Mammary epithelial cell (primary cell): ENCODE measurements at regions not wholly inside any gene's neighbourhood (a gene's known extent, or its start where the extent isn't known, plus 50 kb on each side); places are given as distances from the start of the nearest gene placed in this dataset.

Source experiments
- EZH2 ChIP-seq: IDR thresholded peaks from 2 replicates; pipeline ENCODE4 v1.6.1; 2012; ENCODE audit warnings: low read length, inconsistent platforms, borderline replicate concordance
- TF ChIP-seq, protein P1 (sequence below), 2 donors: IDR thresholded peaks in 1 of 2; conservative IDR thresholded peaks in 1 of 2; 2 replicates each; pipeline ENCODE4 v1.5.1; 2011 to 2012; ENCODE audit warnings: inconsistent platforms in 2 of 2, low read length in 2 of 2, mild to moderate bottlenecking in 2 of 2, control low read depth in 1 of 2, low read depth in 1 of 2; ENCODE audit not compliant: insufficient read depth in 1 of 2; ENCODE audit errors: extremely low read depth in 1 of 2

DNA sequence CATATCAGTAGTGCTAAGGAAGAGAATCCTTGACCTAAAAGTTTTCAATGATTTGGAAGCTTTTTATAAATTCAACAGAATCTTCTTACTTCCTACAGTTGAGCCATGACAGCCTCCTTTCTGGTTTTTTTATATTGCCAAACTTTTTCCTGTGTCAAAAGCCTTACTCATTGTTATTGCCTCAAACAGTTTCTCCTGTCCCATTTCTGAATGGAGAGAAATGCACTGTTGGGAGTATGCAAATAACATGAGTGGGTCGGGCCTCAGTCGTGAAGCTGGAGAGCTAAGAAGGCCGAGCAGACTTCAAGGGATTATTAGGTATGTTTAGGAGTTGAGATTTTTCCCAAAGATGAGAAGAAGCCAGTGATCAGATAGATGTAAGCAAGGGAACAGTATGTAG, 766.4 kb upstream of the KLHL1 start:
- TF ChIP-seq, protein P1, sequence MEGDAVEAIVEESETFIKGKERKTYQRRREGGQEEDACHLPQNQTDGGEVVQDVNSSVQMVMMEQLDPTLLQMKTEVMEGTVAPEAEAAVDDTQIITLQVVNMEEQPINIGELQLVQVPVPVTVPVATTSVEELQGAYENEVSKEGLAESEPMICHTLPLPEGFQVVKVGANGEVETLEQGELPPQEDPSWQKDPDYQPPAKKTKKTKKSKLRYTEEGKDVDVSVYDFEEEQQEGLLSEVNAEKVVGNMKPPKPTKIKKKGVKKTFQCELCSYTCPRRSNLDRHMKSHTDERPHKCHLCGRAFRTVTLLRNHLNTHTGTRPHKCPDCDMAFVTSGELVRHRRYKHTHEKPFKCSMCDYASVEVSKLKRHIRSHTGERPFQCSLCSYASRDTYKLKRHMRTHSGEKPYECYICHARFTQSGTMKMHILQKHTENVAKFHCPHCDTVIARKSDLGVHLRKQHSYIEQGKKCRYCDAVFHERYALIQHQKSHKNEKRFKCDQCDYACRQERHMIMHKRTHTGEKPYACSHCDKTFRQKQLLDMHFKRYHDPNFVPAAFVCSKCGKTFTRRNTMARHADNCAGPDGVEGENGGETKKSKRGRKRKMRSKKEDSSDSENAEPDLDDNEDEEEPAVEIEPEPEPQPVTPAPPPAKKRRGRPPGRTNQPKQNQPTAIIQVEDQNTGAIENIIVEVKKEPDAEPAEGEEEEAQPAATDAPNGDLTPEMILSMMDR (conservative IDR thresholded peaks at IDR 0.05 in 1 of 2, IDR thresholded peaks at IDR 0.05 in 1 of 2; ENCODE audit: extremely low read depth in 1 of 2, insufficient read depth in 1 of 2, low read depth in 1 of 2, low read length in 2 of 2), result no peak
- TF ChIP-seq EZH2, result no peak
